Body of pancreas (tissue), 4 donors: ENCODE measurements at regions not wholly inside any gene's neighbourhood (a gene's known extent, or its start where the extent isn't known, plus 50 kb on each side); places are given as distances from the start of the nearest gene placed in this dataset.

ENCODE experiments used
- POLR2A ChIP-seq, 3 donors: fragments of 450-650 bp; IDR thresholded peaks; one replicate each; pipeline ENCODE4 v1.6.1; 2016; ENCODE audit warnings: antibody characterized with exemption in 3 of 3, mild to moderate bottlenecking in 2 of 3
- TF ChIP-seq, protein P1 (sequence below), 7 experiments: fragments of 450-650 bp in 4 of 7; fragments of 200-600 bp in 3 of 7; sonication (generic) in 3 of 7; IDR thresholded peaks; one replicate each; pipeline ENCODE4 v1.5.1; 2016 to 2019; ENCODE audit warnings: antibody characterized with exemption in 7 of 7

DNA sequence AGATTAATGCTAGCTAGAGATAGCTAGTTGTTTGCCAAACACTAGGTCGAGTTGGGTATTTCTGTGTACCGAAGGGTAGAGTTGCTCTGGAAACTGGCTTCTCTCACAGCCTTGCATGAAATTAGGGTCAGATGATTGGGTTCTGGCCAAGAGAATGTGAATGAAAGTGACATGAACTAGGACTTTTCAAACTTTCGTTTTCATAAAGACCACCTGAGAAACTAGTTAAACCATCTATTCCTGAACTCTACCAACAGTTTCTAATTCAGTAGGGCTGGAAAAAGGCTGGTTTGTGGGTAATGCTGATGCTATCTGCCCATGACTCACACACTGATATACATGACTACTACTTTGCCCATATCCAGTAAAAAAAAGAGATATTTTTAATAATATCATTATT, 157.6 kb downstream of the GASK1B start:
- TF ChIP-seq, protein P1, sequence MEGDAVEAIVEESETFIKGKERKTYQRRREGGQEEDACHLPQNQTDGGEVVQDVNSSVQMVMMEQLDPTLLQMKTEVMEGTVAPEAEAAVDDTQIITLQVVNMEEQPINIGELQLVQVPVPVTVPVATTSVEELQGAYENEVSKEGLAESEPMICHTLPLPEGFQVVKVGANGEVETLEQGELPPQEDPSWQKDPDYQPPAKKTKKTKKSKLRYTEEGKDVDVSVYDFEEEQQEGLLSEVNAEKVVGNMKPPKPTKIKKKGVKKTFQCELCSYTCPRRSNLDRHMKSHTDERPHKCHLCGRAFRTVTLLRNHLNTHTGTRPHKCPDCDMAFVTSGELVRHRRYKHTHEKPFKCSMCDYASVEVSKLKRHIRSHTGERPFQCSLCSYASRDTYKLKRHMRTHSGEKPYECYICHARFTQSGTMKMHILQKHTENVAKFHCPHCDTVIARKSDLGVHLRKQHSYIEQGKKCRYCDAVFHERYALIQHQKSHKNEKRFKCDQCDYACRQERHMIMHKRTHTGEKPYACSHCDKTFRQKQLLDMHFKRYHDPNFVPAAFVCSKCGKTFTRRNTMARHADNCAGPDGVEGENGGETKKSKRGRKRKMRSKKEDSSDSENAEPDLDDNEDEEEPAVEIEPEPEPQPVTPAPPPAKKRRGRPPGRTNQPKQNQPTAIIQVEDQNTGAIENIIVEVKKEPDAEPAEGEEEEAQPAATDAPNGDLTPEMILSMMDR (IDR thresholded peaks at IDR 0.05): no peak
- no peak for TF ChIP-seq POLR2A (IDR thresholded peaks at IDR 0.05)
